ENCODE measurements at regions not wholly inside any gene's neighbourhood (a gene's known extent, or its start where the extent isn't known, plus 50 kb on each side); places are given as distances from the start of the nearest gene placed in this dataset.

DNA sequence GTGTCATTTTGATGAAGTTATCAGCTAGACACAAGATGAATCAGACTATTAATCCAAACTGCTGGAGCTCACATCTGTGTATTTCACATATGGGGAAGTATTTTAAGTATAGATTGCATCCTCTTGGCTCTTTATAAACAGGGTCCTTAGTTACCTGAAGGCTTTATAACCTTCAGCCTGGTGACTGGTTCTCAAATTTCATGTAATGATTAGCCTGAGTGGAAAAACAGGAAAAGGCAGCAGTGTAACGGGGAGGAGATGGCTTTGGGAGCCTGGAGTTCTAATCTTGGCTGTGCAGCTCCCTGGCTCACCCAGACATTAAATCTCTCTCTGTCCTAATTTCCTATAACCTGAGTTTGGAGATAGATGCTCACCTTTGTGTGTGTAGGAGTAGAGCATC is 103.8 kb upstream of the HPF1 start:
- DNase-seq (ENCODE audit: low read depth): no peak
- TF ChIP-seq, protein P1, sequence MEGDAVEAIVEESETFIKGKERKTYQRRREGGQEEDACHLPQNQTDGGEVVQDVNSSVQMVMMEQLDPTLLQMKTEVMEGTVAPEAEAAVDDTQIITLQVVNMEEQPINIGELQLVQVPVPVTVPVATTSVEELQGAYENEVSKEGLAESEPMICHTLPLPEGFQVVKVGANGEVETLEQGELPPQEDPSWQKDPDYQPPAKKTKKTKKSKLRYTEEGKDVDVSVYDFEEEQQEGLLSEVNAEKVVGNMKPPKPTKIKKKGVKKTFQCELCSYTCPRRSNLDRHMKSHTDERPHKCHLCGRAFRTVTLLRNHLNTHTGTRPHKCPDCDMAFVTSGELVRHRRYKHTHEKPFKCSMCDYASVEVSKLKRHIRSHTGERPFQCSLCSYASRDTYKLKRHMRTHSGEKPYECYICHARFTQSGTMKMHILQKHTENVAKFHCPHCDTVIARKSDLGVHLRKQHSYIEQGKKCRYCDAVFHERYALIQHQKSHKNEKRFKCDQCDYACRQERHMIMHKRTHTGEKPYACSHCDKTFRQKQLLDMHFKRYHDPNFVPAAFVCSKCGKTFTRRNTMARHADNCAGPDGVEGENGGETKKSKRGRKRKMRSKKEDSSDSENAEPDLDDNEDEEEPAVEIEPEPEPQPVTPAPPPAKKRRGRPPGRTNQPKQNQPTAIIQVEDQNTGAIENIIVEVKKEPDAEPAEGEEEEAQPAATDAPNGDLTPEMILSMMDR (IDR thresholded peaks at IDR 0.05; ENCODE audit: insufficient read depth, low read depth, low read length): no peak
- H3K4me3 ChIP-seq (ENCODE audit: low read depth, low read length): no peak overlapping the region

DNA sequence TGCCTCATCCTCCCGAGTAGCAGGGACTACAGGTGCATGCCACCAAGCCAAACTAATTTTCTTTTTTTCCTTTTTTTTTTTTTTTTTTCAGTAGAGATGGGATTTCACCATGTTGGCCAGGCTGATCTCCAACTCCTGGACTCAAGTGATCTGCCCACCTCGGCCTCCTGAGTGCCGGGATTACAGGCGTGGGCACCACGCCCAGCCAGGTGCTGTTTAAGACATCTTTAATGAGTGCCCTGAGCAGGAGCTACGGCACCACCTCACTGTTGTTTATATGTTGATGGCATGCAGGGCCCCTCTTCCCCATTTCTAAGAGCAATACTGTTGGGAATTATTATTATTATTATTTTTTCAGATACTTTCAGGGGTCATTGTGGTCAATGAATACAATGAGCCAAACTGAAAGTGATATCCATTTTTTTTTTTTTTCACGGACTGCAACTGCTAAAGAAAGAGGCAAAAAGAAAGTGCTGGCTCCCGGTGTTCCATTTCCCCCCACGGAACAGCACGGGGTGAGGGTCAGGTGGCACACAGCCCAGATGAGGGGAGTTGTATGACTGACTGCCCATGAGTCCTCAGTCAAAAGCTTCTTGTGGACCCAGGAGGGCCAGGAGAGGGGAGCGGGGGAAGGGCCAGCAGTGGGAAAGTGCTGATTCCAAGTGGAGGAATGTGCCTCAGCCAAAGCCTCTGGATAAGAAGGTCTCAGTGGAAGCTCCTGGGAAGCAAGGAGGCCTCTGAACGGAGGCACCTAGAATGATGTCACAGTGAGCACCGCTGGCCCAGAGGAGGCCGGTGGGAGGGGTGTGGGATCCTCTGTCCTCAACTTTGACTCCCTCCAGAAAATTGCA is 101.8 kb upstream of the HPF1 start:
- no peak overlapping the region for H3K4me3 ChIP-seq (ENCODE audit: low read depth, low read length)
- TF ChIP-seq, protein P1 (IDR thresholded peaks at IDR 0.05; ENCODE audit: insufficient read depth, low read depth, low read length): no peak
- DNase-seq (ENCODE audit: low read depth): no peak

DNA sequence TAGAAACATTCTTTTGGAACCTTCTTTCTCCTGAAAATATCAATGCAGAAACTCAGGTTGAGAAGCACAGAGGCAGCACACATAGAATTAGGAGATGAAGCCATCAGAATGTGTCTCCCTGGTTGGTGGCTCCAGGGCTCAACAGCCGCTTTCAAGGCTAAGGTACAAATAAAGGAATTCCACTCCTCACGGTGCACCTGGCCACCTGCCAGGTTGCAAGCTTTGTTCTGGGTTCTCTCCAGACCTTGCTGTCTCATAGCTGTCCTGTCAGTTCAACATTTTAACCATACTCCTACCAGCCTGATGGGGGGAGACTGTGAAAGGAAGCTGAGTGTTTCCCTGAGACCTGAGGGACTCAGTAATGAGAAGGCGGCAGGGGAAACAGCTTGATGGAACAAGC is 96.3 kb upstream of the HPF1 start:
- no peak overlapping the region for H3K4me3 ChIP-seq (ENCODE audit: low read depth, low read length)
- TF ChIP-seq, protein P1 (IDR thresholded peaks at IDR 0.05; ENCODE audit: insufficient read depth, low read depth, low read length): no peak
- no peak for DNase-seq (ENCODE audit: low read depth)

DNA sequence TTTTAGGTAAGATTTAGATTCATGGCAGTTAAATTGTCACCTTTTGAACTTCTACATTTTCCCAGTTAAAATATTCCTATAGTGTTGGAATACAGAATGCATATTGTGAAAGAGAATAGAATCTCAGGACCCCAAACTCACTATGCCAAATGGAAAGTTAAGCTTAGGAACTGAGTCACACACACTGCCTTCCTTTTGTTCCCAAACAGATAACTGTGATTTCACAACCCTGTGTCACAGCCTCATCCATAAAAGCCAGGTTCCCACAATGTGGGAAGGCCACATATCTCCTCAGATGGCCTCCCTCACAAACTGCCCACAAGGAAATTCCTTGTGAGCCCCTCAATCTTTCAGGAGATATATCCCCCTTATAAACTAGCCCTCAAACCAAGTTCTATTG is 94.7 kb upstream of the HPF1 start:
- TF ChIP-seq, protein P1 (IDR thresholded peaks at IDR 0.05; ENCODE audit: insufficient read depth, low read depth, low read length): no peak
- H3K4me3 ChIP-seq (ENCODE audit: low read depth, low read length): no peak overlapping the region
- DNase-seq (ENCODE audit: low read depth): no peak

DNA sequence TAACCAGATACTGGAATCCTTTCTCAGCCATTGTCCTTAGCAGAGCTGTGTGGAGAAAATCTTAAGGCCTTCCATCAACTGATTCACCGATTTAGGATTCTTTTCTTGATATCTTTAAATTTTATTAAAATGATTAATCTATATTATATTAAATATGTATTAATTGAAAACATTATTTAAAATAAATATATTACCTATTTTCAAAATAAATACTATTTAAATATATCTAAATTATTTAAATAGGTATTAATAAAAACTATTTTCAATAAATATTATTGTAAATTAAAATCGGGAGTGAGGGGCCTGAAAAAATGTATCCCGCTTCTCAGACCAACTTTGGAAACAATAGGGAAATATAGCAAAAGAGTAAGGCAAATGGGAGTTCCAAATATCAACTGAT is 94.0 kb upstream of the HPF1 start:
- no peak for DNase-seq (ENCODE audit: low read depth)
- TF ChIP-seq, protein P1 (IDR thresholded peaks at IDR 0.05; ENCODE audit: insufficient read depth, low read depth, low read length): no peak
- no peak overlapping the region for H3K4me3 ChIP-seq (ENCODE audit: low read depth, low read length)

DNA sequence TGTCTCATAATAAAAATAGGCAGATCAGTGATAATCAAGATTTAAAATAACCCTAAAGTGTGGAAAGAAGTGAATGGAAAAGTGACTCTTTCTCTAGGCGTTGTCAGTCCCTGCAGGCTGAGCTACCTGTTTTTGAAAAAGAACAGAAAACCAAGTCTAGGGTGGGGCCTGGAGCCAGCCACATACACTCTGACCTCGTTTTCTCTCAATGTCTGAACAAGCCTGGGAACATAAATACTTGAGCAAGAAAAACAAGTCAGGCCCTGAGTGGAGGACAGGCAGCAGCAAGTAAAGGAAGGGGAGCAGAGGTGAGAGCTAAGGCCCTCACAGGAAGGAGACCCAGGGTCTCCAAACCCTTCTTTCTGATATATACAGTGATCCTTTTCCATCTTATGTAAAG is 91.7 kb upstream of the HPF1 start:
- H3K4me3 ChIP-seq (ENCODE audit: low read depth, low read length): no peak overlapping the region
- TF ChIP-seq, protein P1 (IDR thresholded peaks at IDR 0.05; ENCODE audit: insufficient read depth, low read depth, low read length): no peak
- no peak for DNase-seq (ENCODE audit: low read depth)

DNA sequence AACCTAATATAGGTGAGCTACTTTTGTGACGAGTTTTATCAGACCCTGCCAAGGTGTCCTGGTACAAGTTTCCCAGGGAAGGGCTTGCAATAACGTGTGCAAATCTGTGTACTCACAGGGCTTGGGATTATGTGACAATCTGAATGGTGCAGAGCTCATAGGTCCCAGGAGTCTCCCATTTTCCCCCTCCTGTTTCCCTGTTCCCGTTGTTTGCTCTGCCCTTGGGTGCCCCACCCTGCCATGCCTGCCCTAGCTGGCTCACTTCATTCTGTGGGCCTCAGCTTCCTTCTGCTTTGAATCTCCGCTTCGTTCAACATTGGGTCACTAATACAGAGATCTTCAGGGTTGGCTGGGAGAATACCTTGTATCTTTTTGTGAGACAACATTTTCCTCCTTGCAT is 90.3 kb upstream of the HPF1 start:
- no peak for DNase-seq (ENCODE audit: low read depth)
- H3K4me3 ChIP-seq (ENCODE audit: low read depth, low read length): no peak overlapping the region
- TF ChIP-seq, protein P1 (IDR thresholded peaks at IDR 0.05; ENCODE audit: insufficient read depth, low read depth, low read length): no peak

Data from fibroblast of villous mesenchyme (primary cell).